Progenitor cell of endocrine pancreas (in vitro differentiated cells): ENCODE measurements at regions not wholly inside any gene's neighbourhood (a gene's known extent, or its start where the extent isn't known, plus 50 kb on each side); places are given as distances from the start of the nearest gene placed in this dataset.

Experiments
- DNase-seq: peaks from one replicate; pipeline ENCODE4 v3.0.0; 2021; ENCODE audit warnings: low spot score; ENCODE audit not compliant: unreplicated experiment
- H3K27ac Mint-ChIP-seq: 2 replicates; pipeline ENCODE4 v1.8.0; 2021; ENCODE audit warnings: mild to moderate bottlenecking, moderate library complexity, mixed read lengths
- H3K27me3 Mint-ChIP-seq: 2 replicates; pipeline ENCODE4 v1.8.0; 2021; ENCODE audit warnings: mixed read lengths
- H3K36me3 Mint-ChIP-seq: 2 replicates; pipeline ENCODE4 v1.8.0; 2022; ENCODE audit warnings: mixed read lengths; ENCODE audit not compliant: insufficient read depth
- H3K4me1 Mint-ChIP-seq: 2 replicates; pipeline ENCODE4 v1.8.0; 2021; ENCODE audit warnings: low read depth, mixed read lengths
- H3K4me3 Mint-ChIP-seq: 2 replicates; pipeline ENCODE4 v1.8.0; 2021; ENCODE audit warnings: low read depth, mild to moderate bottlenecking, moderate library complexity, mixed read lengths
- H3K9me3 Mint-ChIP-seq: 2 replicates; pipeline ENCODE4 v1.8.0; 2021; ENCODE audit warnings: low read depth, mixed read lengths
- CTCF ChIP-seq: fragments of 200-600 bp; sonication (generic); IDR thresholded peaks from one replicate; pipeline ENCODE4 v1.5.0; 2021; ENCODE audit warnings: antibody characterized with exemption, mild to moderate bottlenecking; ENCODE audit not compliant: unreplicated experiment

GRCh38 chr9:109705515-109705914 lies 74.5 kb upstream of the PALM2AKAP2 start:
- DNase-seq, result no peak
- Mint-ChIP-seq H3K9me3 (no peaks in the 10 kb centered on the region), H3K4me3 (no peak overlapping the region), H3K36me3 (no peaks in the 10 kb centered on the region), H3K27ac (no peak overlapping the region), H3K27me3 (peaks cover 25% of the 10 kb centered on the region), H3K4me1 (no peaks in the 10 kb centered on the region)
- no peak for TF ChIP-seq CTCF

- Mint-ChIP-seq H3K36me3 (no peaks in the 10 kb centered on the region), H3K4me1 (no peaks in the 10 kb centered on the region), H3K4me3 (no peak overlapping the region), H3K27me3 (peaks cover 33% of the 10 kb centered on the region), H3K27ac (no peak overlapping the region), H3K9me3 (no peaks in the 10 kb centered on the region)
- DNase-seq, result no peak
- TF ChIP-seq CTCF, result no peak
These were observed 72.6 kb upstream of the PALM2AKAP2 start for GRCh38 chr9:109707355-109707754.

- Mint-ChIP-seq H3K27ac (no peak overlapping the region), H3K36me3 (no peaks in the 10 kb centered on the region), H3K4me3 (no peak overlapping the region), H3K9me3 (no peaks in the 10 kb centered on the region), H3K4me1 (no peaks in the 10 kb centered on the region), H3K27me3 (peaks cover 35% of the 10 kb centered on the region)
- no peak for DNase-seq
- TF ChIP-seq CTCF, result no peak
These were observed 71.5 kb upstream of the PALM2AKAP2 start for GRCh38 chr9:109708451-109708945.

GRCh38 chr9:109709866-109710265 lies 70.1 kb upstream of the PALM2AKAP2 start:
- Mint-ChIP-seq H3K27ac (no peak overlapping the region), H3K4me1 (no peaks in the 10 kb centered on the region), H3K36me3 (no peaks in the 10 kb centered on the region), H3K27me3 (peaks cover 30% of the 10 kb centered on the region), H3K4me3 (no peak overlapping the region), H3K9me3 (no peaks in the 10 kb centered on the region)
- TF ChIP-seq CTCF, result no peak
- no peak for DNase-seq

GRCh38 chr9:109710830-109711229 lies 69.2 kb upstream of the PALM2AKAP2 start:
- Mint-ChIP-seq H3K36me3 (no peaks in the 10 kb centered on the region), H3K9me3 (no peaks in the 10 kb centered on the region), H3K4me1 (no peaks in the 10 kb centered on the region), H3K27me3 (peaks cover 24% of the 10 kb centered on the region), H3K4me3 (no peak overlapping the region), H3K27ac (no peak overlapping the region)
- no peak for TF ChIP-seq CTCF
- DNase-seq, result no peak
